GM18861 (cell line): ENCODE measurements at regions not wholly inside any gene's neighbourhood (a gene's known extent, or its start where the extent isn't known, plus 50 kb on each side); places are given as distances from the start of the nearest gene placed in this dataset.

Source experiments
- ATAC-seq: cut with Tn5 transposase; IDR thresholded peaks from one replicate; pipeline ENCODE4 v1.9.1; 2021; ENCODE audit not compliant: unreplicated experiment

GRCh38 chr1:218863987-218864386 lies 309.7 kb upstream of the LYPLAL1 start:
- no peak for ATAC-seq

DNA sequence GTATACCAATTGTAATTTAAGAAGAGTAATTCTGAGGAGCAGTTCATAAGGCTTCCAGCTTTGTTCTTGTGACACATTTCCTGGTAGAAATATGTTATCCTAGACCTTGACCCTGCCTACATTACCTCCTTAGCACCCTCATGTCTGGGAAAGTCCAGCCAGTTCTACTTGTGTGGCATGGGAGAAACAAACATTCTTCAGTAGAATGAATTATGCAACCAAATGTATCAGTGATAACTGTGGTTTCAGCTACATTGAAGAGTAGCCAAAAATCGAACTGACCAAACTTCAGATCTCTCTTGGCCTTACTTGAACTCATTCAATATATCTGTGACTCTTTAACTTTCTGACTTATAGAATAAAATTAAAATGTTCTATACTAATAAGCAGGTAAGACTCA lies 308.1 kb upstream of the LYPLAL1 start:
- ATAC-seq: no peak

GRCh38 chr1:218866507-218866906 lies 307.2 kb upstream of the LYPLAL1 start:
- ATAC-seq: no peak

GRCh38 chr1:218867066-218867465 lies 306.6 kb upstream of the LYPLAL1 start:
- no peak for ATAC-seq

DNA sequence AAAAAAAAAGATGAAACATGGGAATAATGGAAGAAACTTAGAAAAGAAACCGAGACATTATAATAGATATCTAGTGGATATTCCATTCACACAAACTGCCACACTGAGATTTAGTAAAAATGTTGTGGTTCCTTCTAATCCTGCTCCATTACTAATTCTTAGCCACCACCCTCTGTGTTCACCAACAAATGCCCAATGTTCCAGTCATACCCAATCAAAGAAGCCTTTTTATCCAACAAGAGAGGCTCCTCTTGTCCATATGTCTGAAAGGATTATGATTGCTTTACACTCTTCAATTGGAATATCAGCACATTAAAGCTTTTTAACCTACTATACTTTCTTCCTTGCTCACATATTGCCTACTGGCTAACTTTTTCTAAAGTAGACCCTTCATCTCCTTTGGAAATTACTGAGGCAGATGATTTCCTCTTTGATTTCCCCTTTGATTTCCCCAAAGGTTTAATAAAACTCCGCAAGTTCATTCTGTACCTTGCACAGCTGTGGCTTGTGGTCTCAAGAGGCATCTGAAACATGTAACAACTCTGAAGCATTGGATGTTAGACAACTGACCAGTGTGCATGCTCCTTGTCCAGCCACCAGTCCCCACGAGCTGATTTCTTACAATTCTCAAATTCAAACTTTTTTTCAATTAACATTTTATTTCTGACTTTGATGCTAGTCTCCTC lies 305.6 kb upstream of the LYPLAL1 start:
- no peak for ATAC-seq

DNA sequence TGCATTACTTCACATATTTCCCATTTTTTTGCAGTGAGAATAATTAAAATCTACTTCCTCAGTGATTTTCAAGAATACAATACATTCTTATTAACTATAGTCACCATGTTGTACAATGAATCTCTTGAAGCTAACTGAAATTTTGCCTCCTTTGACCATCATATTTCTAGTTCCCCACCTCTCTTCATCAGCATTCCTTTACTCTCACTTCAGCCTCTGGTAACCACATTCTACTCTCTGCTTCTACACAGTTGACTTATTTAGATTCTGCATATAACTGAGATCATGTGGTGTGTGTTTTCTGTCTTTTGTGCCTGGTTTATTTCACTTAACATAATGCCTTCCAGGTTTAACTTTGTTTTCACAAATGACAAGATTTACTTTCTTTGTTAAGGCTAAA lies 304.4 kb upstream of the LYPLAL1 start:
- ATAC-seq: no peak

- ATAC-seq: no peak
Observed at GRCh38 chr1:218872026-218872425, 301.7 kb upstream of the LYPLAL1 start.

DNA sequence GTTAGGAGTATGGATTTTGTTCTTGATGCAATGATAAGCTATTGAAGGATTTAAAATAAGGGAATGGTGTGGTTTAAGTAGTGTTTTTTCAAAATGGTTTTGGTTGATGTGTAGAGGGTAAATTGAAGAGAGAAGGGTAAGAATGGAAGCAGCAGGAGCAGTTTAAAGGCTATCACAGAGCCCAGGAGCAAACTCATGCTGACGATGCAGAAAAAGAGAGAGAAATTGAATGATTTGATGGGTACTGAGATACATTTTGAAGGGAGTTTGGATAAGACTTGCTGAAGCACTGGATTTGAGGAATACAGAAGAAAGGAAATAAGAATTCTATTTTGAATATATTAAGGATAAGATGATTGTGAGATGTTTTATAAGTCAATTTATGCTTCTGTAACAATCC lies 300.8 kb upstream of the LYPLAL1 start:
- no peak for ATAC-seq

DNA sequence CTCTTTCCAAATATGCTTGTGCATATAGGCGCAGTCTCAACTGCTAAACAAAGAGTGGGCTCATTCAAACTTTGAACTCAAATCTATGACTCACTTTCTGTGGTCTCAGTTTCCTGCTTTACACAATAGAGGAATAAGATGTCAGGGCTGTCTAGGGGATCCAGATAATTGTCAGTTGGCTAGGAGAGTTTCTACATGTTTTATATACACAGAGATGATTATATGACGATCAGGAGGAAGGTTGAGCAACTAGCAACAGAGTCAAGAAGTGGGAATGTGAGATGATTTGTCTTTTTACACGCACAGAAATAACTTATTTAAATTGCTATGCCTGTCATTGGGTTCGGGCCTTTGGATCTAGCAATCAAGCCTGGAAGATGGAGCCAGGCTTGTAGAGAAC lies 299.4 kb upstream of the LYPLAL1 start:
- no peak for ATAC-seq

DNA sequence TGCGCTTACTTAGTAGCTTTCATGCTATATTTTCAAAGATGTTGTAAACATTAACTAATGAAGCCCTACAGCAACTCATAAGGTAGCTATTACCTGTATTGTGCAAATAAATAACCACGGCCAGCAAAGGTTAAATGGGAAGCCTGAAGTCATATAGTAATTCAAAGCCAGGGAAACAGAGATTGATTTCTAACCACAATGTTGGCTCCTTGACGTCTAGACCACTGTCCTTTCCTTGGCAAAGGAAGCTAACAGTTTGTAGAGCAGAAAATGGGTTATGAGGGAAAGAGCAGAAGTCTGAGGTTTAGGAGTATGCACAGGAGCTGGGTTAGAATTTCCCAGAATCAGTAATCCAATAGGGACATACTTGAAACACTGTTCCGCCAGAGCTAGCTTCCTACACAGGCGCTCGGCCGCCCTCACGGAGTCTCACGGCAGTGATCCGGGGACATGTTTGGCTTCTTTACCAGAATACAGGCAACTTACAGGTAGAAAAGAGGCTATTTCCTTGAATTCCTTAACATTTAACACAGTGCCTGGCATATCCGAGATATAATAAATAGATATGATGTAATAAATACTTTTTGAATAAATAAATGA lies 298.8 kb upstream of the LYPLAL1 start:
- no peak for ATAC-seq

DNA sequence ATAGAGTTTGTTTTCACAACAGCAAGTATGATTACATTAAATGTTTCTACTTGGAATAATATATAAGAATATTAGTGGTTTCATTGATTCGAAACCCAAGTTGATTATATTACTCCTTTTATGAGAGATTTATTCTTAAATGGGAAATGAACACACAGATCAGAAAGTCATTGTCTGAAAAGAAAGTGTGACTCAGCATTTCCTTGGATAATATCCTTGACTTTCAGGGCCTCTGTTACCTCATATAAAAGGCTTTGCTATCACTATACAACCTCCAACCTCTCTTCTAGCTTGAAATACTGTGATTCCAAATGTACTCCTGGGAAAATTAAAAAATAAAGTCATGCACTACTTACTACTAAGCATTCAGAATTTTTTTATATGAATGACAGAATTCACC lies 295.3 kb upstream of the LYPLAL1 start:
- no peak for ATAC-seq

- ATAC-seq: no peak
Observed at GRCh38 chr1:218880484-218881060, 293.1 kb upstream of the LYPLAL1 start.

DNA sequence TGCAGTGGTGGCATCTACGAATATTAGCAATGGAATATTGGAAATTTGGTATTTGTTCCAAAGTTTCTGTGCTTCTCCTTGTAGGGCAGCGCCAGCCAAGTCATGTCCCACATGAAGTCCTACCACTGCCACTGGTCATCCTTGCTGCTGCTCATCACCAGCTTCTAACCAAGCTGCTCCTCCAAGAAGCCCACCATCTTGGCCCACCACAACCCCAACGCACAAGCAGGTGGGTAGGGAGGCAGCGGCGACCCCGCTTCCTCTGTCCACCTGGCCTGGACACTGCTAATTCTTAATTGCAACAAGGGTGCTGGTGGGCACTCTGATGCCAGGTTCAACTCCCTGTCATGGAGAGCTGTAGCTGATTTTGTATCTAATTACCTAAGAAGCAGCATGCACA lies 291.2 kb upstream of the LYPLAL1 start:
- no peak for ATAC-seq

- no peak for ATAC-seq
Observed at GRCh38 chr1:218886101-218886871, 287.4 kb upstream of the LYPLAL1 start.

GRCh38 chr1:218887141-218887925 lies 286.3 kb upstream of the LYPLAL1 start:
- ATAC-seq: no peak

- ATAC-seq: no peak
Observed at GRCh38 chr1:218890451-218890850, 283.2 kb upstream of the LYPLAL1 start.

- no peak for ATAC-seq
Observed at GRCh38 chr1:218891577-218891976, 282.1 kb upstream of the LYPLAL1 start.

DNA sequence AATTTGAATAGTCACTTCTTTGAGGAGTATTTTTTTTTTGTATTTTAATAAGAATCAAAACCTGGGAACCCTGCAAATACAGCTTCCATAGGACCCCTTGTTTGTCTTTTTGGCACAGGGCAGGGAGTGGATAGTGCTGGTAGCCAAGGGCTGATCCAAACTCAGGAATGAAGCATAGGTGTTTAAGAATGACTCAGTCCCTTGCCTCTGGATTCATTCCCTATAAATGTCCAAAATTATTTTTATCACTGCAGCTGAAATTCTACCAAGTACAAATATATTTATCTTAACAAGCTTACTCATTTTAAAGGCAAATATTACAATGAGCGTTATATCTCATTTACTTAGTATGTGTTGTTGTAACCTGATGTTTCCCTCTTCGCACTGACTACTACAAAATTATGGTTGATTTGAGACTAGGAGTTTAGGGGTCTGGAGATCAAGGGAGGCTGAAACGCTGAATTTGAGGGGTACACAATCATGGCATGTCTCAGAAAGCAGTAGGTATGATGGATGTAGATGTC lies 278.6 kb upstream of the LYPLAL1 start:
- ATAC-seq: no peak

- ATAC-seq: no peak
Observed at GRCh38 chr1:218896202-218896601, 277.5 kb upstream of the LYPLAL1 start.

- no peak for ATAC-seq
Observed at GRCh38 chr1:218898921-218899320, 274.8 kb upstream of the LYPLAL1 start.

DNA sequence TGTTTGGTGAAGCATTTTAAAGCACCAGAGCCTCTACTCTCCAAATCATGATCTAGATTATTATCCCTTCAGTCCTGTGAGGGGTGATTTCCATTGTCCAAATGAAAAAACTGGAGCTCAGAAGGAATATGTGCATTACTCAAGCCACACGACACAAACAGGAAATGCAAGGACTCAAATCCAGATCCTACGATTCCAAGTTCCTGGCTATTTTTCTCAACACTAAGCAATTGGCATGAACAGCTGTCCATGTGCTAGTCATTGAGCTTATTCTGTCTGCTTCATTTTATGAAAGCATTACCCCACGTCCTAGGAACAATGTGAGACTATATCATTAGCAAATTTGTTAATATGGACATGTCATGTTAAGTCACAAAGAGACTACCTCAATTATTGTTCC lies 273.1 kb upstream of the LYPLAL1 start:
- no peak for ATAC-seq
